Kidney (tissue), 13 donors: ENCODE measurements at regions not wholly inside any gene's neighbourhood (a gene's known extent, or its start where the extent isn't known, plus 50 kb on each side); places are given as distances from the start of the nearest gene placed in this dataset.

Experiments used
- DNase-seq, 5 donors: peaks; one replicate each; pipeline ENCODE4 v3.0.0-alpha.2; 2013 to 2020
- FAIRE-seq: peaks from 2 replicates; lab custom pipeline; 2012; peaks lifted over from hg19 to GRCh38; lab: Jason Lieb, UNC
- H3K27ac ChIP-seq, 2 donors: one replicate each; pipeline ENCODE4 v1.7.0; 2013; ENCODE audit warnings: low read depth in 2 of 2, low read length in 2 of 2, inconsistent platforms in 1 of 2
- H3K27me3 ChIP-seq: one replicate; pipeline ENCODE4 v1.7.1; 2013; ENCODE audit warnings: low read length, inconsistent platforms; ENCODE audit not compliant: control insufficient read depth, insufficient read depth
- H3K36me3 ChIP-seq, 3 donors: one replicate each; pipeline versions ENCODE4 v1.7.0 to v1.7.1; 2013; ENCODE audit warnings: low read length in 3 of 3, control low read depth in 1 of 3, inconsistent platforms in 1 of 3; ENCODE audit not compliant: insufficient read depth in 3 of 3, control insufficient read depth in 2 of 3
- H3K4me1 ChIP-seq, 3 donors: one replicate each; pipeline versions ENCODE4 v1.7.0 to v1.7.1; 2013; ENCODE audit warnings: low read length in 3 of 3, inconsistent platforms in 1 of 3, low read depth in 1 of 3; ENCODE audit not compliant: control insufficient read depth in 2 of 3, insufficient read depth in 2 of 3
- H3K4me3 ChIP-seq, 3 donors: one replicate each; pipeline versions ENCODE4 v1.7.0 to v1.8.1; 2013; ENCODE audit warnings: low read length in 3 of 3, control low read depth in 1 of 3, inconsistent platforms in 1 of 3
- H3K9ac ChIP-seq, 3 donors: one replicate each; pipeline versions ENCODE4 v1.7.0 to v1.7.1; 2013; ENCODE audit warnings: low read length in 3 of 3, control low read depth in 1 of 3, inconsistent platforms in 1 of 3
- H3K9me3 ChIP-seq, 3 donors: one replicate each; pipeline versions ENCODE4 v1.7.0 to v1.7.1; 2013; ENCODE audit warnings: low read length in 3 of 3, control low read depth in 1 of 3, inconsistent platforms in 1 of 3; ENCODE audit not compliant: control insufficient read depth in 2 of 3, insufficient read depth in 1 of 3
- CTCF ChIP-seq: IDR thresholded peaks from 3 replicates; pipeline ENCODE4 v1.5.1; 2012; ENCODE audit warnings: mild to moderate bottlenecking, moderate library complexity, borderline replicate concordance; ENCODE audit not compliant: insufficient read depth; ENCODE audit errors: extremely low read depth
- intact Hi-C: fragments of 100-400 bp; cut with DNase I; formaldehyde crosslinking; loops from one replicate; pipeline ENCODE4 v1.11.1; 2022
- donor health status: control.
- donor health status: control.
- donor health status: control.
- donor health status: control.
- donor health status: control.
- donor health status: DM: yes; HTN: yes; CAD: no.
- donor health status: Normal renal cell carcinoma (clear cell type).

- Histone ChIP-seq H3K27ac (no peak overlapping the region), H3K4me3 (no peak overlapping the region), H3K36me3 (no peaks in the 10 kb centered on the region), H3K4me1 (no peaks in the 10 kb centered on the region), H3K9me3 (no peaks in the 10 kb centered on the region), H3K27me3 (no peaks in the 10 kb centered on the region), H3K9ac (no peak overlapping the region)
- no peak for TF ChIP-seq CTCF
- no peak for FAIRE-seq
- DNase-seq, result no peak
- intact Hi-C loops, result no loop called here
Measured at GRCh38 chr2:104056451-104056850, 797.5 kb upstream of the POU3F3 start.

GRCh38 chr2:104068665-104069064 is 785.2 kb upstream of the POU3F3 start:
- Histone ChIP-seq H3K4me3 (no peak overlapping the region), H3K4me1 (no peaks in the 10 kb centered on the region), H3K27me3 (no peaks in the 10 kb centered on the region), H3K27ac (no peak overlapping the region), H3K9ac (no peak overlapping the region), H3K9me3 (no peaks in the 10 kb centered on the region), H3K36me3 (no peaks in the 10 kb centered on the region)
- intact Hi-C loops, result no loop called here
- no peak for TF ChIP-seq CTCF
- FAIRE-seq (no peak), DNase-seq (no peak)

- intact Hi-C loops, result no loop called here
Measured at GRCh38 chr2:104077573-104077972, 776.3 kb upstream of the POU3F3 start.

More at GRCh38 chr2:104077573-104077972, 776.3 kb upstream of the POU3F3 start:
- Histone ChIP-seq H3K27me3 (no peaks in the 10 kb centered on the region), H3K27ac (no peak overlapping the region), H3K9me3 (no peaks in the 10 kb centered on the region), H3K36me3 (no peaks in the 10 kb centered on the region), H3K4me1 (no peaks in the 10 kb centered on the region), H3K4me3 (no peak overlapping the region), H3K9ac (no peak overlapping the region)
- DNase-seq (no peak), FAIRE-seq (no peak)
- TF ChIP-seq CTCF, result no peak
